GM12872 (cell line): ENCODE measurements at regions not wholly inside any gene's neighbourhood (a gene's known extent, or its start where the extent isn't known, plus 50 kb on each side); places are given as distances from the start of the nearest gene placed in this dataset.

Source experiments
- TF ChIP-seq, protein P1 (sequence below): IDR thresholded peaks from 3 replicates; pipeline ENCODE4 v1.5.1; 2011; ENCODE audit warnings: low read depth, mild to moderate bottlenecking, low read length, moderate library complexity; ENCODE audit not compliant: insufficient read depth

DNA sequence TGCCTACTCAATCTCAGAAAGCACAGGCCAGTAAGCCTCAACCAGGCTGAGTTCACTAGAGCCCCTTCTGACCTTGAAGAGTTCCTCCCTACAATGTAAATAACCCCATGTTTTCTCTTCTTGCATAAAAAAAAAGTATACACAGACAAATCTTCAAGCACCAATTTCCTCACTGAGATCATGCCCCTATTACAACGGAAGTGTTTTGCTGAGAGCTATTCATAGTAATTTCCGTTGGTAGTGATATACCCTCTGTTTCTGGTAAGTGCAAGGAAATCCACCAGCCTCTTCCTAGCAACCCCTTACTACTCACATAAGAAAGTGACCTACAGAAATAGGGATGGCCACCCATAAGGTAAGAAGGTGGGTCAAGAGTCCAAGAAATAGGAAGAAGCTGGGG lies 76.4 kb upstream of the TARS1 start:
- TF ChIP-seq, protein P1, sequence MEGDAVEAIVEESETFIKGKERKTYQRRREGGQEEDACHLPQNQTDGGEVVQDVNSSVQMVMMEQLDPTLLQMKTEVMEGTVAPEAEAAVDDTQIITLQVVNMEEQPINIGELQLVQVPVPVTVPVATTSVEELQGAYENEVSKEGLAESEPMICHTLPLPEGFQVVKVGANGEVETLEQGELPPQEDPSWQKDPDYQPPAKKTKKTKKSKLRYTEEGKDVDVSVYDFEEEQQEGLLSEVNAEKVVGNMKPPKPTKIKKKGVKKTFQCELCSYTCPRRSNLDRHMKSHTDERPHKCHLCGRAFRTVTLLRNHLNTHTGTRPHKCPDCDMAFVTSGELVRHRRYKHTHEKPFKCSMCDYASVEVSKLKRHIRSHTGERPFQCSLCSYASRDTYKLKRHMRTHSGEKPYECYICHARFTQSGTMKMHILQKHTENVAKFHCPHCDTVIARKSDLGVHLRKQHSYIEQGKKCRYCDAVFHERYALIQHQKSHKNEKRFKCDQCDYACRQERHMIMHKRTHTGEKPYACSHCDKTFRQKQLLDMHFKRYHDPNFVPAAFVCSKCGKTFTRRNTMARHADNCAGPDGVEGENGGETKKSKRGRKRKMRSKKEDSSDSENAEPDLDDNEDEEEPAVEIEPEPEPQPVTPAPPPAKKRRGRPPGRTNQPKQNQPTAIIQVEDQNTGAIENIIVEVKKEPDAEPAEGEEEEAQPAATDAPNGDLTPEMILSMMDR, result no peak

DNA sequence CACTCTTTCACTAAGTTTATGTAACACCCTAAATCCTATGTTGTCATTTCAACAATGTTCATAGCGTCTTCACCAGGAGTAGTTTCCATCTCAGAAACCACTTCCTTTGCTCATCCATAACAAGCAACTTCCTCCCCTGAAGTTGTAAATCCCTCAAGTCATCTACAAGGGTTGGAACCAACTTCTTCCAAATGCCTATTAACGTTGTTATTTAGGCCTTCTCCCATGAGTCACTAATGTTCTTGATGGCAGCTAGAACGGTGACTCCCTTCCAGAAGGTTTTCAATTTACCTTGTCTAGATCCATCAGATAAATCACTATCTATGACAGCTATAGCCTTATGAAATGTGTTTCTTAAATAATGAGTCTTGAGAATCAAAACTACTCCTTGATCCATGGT lies 73.3 kb upstream of the TARS1 start:
- TF ChIP-seq, protein P1, result no peak

DNA sequence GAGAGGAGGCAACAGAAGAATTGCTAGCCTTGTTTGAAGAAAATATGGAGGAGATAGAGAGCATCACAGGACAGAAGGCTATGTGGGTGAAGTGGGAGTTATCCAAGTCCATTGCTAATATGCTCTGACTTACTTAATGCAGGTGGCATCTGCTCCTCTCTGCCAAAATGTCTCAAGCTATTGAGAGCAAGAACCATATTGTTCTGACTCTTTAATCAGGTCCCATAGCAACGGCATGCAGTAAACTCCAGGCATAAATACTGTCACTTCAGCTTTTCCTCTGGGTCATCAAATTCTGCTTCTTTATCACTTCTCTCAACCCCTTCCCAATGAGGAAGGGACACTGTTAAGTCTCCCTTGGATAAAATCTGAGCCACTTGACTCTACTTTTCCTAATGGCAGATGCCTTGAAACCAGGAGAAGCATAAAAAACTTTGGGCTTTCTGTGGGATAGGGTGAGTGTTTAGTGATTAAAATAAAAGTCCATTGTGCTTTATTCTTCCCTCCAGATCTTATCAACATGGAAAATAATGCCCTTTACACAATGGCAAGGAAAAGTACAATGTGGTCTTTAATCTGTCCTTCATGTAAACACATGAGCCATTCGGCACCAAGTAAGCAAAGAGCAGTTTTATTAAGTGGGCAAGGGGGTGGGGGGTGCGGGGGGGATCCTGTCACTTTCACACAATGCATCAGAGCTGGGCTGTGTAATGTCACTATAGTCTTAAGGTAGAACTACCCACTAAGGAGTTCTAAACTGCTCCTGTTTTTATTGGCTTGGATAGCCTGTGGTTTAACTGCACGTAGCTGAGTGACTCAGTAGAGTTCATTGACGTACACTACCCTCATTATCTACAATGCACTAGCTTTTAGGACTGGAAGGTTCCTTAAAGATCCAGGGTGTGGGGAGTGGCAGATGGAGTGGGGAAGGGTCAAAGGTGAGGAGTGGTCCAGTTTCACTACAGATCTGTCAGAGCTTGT lies 71.0 kb upstream of the TARS1 start:
- TF ChIP-seq, protein P1, result no peak

DNA sequence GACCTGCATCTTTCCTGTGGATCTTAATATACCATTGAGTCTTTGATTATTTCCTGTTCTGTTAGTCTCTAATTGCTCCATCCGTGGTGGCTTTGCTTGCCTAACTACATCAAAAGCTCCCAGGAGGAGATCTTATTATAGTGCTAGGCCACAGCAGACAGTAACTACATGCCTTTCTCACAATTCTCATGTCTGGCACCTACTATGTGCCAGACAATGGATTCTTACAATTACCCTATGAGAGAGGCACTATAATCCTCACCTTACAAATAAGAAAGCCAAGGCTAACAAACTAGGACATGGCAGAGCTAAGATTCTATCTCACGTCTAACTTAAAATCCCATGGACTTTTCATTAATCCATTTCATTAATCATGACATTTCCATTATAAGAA lies 70.3 kb upstream of the TARS1 start:
- TF ChIP-seq, protein P1, result no peak

DNA sequence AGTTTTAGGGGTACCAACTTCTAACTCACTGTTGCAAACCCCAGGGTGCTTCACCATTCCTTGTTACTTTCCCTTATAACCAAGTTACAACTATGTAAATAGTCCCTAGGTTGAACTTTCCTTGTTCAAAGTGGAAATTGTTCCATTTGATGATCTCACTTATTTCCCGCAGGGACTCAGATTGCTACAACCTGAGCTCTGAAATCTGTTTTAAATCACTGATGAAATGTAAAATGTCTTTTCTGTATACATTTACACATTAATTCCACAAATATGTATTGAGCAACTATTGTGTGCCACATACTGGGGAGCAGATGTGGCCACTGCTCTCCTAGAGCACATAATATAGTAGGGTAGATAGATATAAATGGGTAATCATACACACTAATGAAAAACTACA lies 69.1 kb upstream of the TARS1 start:
- TF ChIP-seq, protein P1, result no peak

DNA sequence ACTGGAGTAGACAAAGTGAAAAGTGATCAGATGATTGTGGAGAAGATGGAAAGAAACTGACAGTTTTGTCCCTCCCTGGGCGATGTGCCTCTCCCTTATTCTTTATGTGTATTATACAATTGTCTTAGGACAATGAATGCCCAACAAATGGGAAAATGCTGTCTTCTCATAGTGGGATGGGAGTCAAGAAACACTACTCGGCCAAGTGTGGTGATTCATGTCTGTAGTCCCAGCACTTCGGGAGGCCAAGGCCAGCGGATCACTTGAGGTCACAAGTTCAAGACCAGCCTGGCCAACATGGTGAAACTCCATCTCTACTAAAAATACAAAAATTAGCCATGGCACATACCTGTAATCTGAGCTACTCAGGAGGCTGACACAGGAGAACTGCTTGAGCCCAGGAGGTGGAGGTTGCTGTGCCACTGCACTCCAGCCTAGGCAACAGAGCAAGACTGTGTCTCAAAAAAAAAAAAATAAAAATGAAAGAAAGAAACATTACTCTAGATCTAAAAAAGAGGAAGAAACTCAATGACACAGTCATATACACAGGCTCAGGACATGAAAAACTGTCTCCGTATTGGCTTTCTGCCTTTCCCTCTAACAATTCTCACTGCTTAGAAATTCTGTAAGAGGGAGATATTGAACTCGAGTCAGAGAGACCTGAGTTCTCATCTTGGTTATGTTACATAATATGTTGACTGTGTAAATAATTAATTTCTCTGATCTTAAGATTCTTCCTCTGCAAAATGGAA lies 67.9 kb upstream of the TARS1 start:
- TF ChIP-seq, protein P1, result no peak

DNA sequence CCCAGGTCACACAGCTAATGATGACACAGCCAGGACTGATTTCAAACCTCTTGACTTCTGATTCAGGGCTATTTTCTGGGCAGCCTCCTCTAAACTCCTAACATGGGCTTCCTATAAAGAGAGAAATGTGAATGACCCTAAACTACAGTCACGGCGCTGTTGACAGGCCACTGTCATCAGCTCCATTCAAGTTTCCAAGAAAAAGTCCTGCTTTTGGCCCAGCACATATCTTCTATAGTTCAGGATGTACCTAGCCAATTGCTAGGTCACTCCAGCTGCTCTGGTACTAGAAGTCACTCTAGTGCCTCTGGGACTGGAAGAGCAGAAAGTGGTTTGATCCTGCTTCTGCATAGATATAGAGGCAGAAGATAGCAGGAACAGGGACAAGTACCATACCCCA lies 64.9 kb upstream of the TARS1 start:
- TF ChIP-seq, protein P1, result no peak
